ENCODE measurements at regions not wholly inside any gene's neighbourhood (a gene's known extent, or its start where the extent isn't known, plus 50 kb on each side); places are given as distances from the start of the nearest gene placed in this dataset.

DNA sequence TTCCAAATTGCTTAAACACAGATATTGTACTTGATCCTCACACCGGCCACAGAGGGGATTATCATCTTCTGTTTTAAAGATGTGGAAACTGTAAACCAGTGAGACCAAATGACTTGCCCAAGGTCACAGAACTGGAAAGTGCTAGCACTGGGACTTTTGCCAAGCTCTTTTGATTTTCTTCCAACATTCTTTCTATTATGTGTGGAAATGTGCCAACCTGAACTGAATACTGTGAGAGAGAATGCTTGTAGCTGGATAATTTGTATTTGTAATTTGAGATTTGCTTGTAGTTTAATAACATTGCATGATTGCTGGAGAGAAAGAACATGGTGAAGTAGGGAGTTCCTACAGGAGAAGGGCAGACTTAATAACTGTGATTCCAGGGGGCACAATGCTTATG is 977.9 kb upstream of the NUDT12 start:
- Histone ChIP-seq H2BK15ac (ENCODE audit: low read depth, low read length) (no peak overlapping the region), H2BK20ac (ENCODE audit: low read depth, low read length, poor library complexity, severe bottlenecking) (no peak overlapping the region), H3K18ac (ENCODE audit: insufficient read length, low read depth, low read length) (no peak overlapping the region), H3K4ac (ENCODE audit: low read depth, low read length) (no peak overlapping the region), H3K56ac (ENCODE audit: insufficient read length, low read depth, low read length) (no peak overlapping the region), H3K23me2 (ENCODE audit: insufficient read length, low read depth, low read length, poor library complexity, severe bottlenecking) (no peaks in the 10 kb centered on the region), H4K91ac (ENCODE audit: insufficient read length, low read depth, low read length) (no peak overlapping the region), H3K23ac (ENCODE audit: insufficient read length, low read depth, low read length) (no peak overlapping the region), H3K4me1 (ENCODE audit: insufficient read depth, low read length) (no peaks in the 10 kb centered on the region), H4K8ac (replicated peaks; ENCODE audit: insufficient read length, low read depth, low read length) (no peak overlapping the region), H3K27ac (ENCODE audit: insufficient read length, low read depth, low read length) (no peak overlapping the region), H3K79me1 (ENCODE audit: insufficient read depth, low read depth, low read length, poor library complexity, severe bottlenecking) (no peaks in the 10 kb centered on the region), H4K20me1 (ENCODE audit: control insufficient read depth, insufficient read depth, insufficient read length) (no peaks in the 10 kb centered on the region), H3K9ac (ENCODE audit: extremely low read depth, insufficient read length, low read length) (no peak overlapping the region), H3K27me3 (ENCODE audit: insufficient read depth, low read length) (no peaks in the 10 kb centered on the region), H3K4me2 (ENCODE audit: insufficient read depth, insufficient read length, low read length) (no peak overlapping the region), H3T11ph (ENCODE audit: low read length) (no peak overlapping the region), H3K9me3 (ENCODE audit: control insufficient read depth, low read depth, low read length) (no peaks in the 10 kb centered on the region), H3K79me2 (ENCODE audit: insufficient read depth, low read length) (no peaks in the 10 kb centered on the region), H3K14ac (ENCODE audit: insufficient read depth, low read length) (no peak overlapping the region), H2AFZ (ENCODE audit: low read length) (no peak overlapping the region), H2BK120ac (ENCODE audit: low read depth, low read length, poor library complexity, severe bottlenecking) (no peak overlapping the region), H4K5ac (ENCODE audit: insufficient read length, low read depth, low read length) (no peak overlapping the region), H2AK5ac (ENCODE audit: insufficient read length, low read length) (no peak overlapping the region), H2BK5ac (ENCODE audit: insufficient read length, low read length) (no peak overlapping the region), H2BK12ac (ENCODE audit: insufficient read length, low read depth, low read length) (no peak overlapping the region)
- Mint-ChIP-seq H3K27ac (no peak overlapping the region), H3K4me1 (peaks cover 2% of the 10 kb centered on the region in 2 experiments; a peak in 2 of 4 replicates), H3K9me3 (no peaks in the 10 kb centered on the region; a peak in 1 of 5 replicates), H3K36me3 (ENCODE audit: insufficient read depth in 1 of 3, low read depth in 3 of 3) (no peaks in the 10 kb centered on the region), H3K27me3 (ENCODE audit: low read depth) (no peaks in the 10 kb centered on the region), H3K4me3 (no peak overlapping the region)
- WGBS (ENCODE audit: extremely low coverage, insufficient read length, low lambda C conversion rate): no CpG with 5 or more reads among the region's 1 CpG
- DNase-seq: no peak
- TF ChIP-seq CTCF (conservative IDR thresholded peaks at IDR 0.05): no peak
